H9 (cell line): ENCODE measurements at regions not wholly inside any gene's neighbourhood (a gene's known extent, or its start where the extent isn't known, plus 50 kb on each side); places are given as distances from the start of the nearest gene placed in this dataset.

Experiments used
- DNase-seq: peaks from one replicate; pipeline ENCODE4 v3.0.0-alpha.2; 2017
- H2AFZ ChIP-seq: one replicate; pipeline ENCODE4 v1.6.1; 2013; ENCODE audit warnings: mild to moderate bottlenecking, low read length, control low read depth, moderate library complexity
- H2AK5ac ChIP-seq: 2 replicates; pipeline ENCODE4 v1.6.1; 2013; ENCODE audit warnings: low read length, control low read depth, mixed read lengths; ENCODE audit not compliant: insufficient read length
- H2BK120ac ChIP-seq: one replicate; pipeline ENCODE4 v1.6.1; 2013; ENCODE audit warnings: low read depth, mild to moderate bottlenecking, low read length, control low read depth, inconsistent platforms; ENCODE audit not compliant: poor library complexity, severe bottlenecking
- H2BK12ac ChIP-seq: 2 replicates; pipeline ENCODE4 v1.6.1; 2013; ENCODE audit warnings: low read length, control low read depth, mixed read lengths, low read depth; ENCODE audit not compliant: insufficient read length
- H2BK15ac ChIP-seq: 2 replicates; pipeline ENCODE4 v1.6.1; 2013; ENCODE audit warnings: low read depth, low read length, control low read depth
- H2BK20ac ChIP-seq: one replicate; pipeline ENCODE4 v1.6.1; 2013; ENCODE audit warnings: low read depth, mild to moderate bottlenecking, low read length, control low read depth, inconsistent platforms; ENCODE audit not compliant: poor library complexity, severe bottlenecking
- H2BK5ac ChIP-seq: 2 replicates; pipeline ENCODE4 v1.6.1; 2013; ENCODE audit warnings: low read length, control low read depth, mixed read lengths; ENCODE audit not compliant: insufficient read length
- H3K14ac ChIP-seq: 2 replicates; pipeline ENCODE4 v1.6.1; 2013; ENCODE audit warnings: low read length, control low read depth; ENCODE audit not compliant: insufficient read depth
- H3K18ac ChIP-seq: 2 replicates; pipeline ENCODE4 v1.6.1; 2013; ENCODE audit warnings: low read depth, mild to moderate bottlenecking, mixed read lengths, low read length, control low read depth; ENCODE audit not compliant: insufficient read length
- H3K23ac ChIP-seq: 2 replicates; pipeline ENCODE4 v1.6.1; 2013; ENCODE audit warnings: low read length, control low read depth, mixed read lengths, low read depth; ENCODE audit not compliant: insufficient read length
- H3K23me2 ChIP-seq: 2 replicates; pipeline ENCODE4 v1.6.1; 2013; ENCODE audit warnings: low read depth, mild to moderate bottlenecking, mixed read lengths, low read length, control low read depth; ENCODE audit not compliant: insufficient read length, poor library complexity, severe bottlenecking
- H3K27ac ChIP-seq: 2 replicates; pipeline ENCODE4 v1.5.1; 2013; ENCODE audit warnings: low read length, control low read depth, mixed read lengths, low read depth; ENCODE audit not compliant: insufficient read length
- H3K27me3 ChIP-seq: 2 replicates; pipeline ENCODE4 v1.6.1; 2013; ENCODE audit warnings: low read length, control low read depth, inconsistent platforms; ENCODE audit not compliant: insufficient read depth
- H3K4ac ChIP-seq: 2 replicates; pipeline ENCODE4 v1.6.1; 2013; ENCODE audit warnings: low read depth, mild to moderate bottlenecking, control low read depth, inconsistent platforms, low read length, moderate library complexity
- H3K4me1 ChIP-seq: 2 replicates; pipeline ENCODE4 v1.6.1; 2013; ENCODE audit warnings: low read length, control low read depth, inconsistent platforms; ENCODE audit not compliant: insufficient read depth
- H3K4me2 ChIP-seq: 2 replicates; pipeline ENCODE4 v1.6.1; 2013; ENCODE audit warnings: low read length, control low read depth, mixed read lengths; ENCODE audit not compliant: insufficient read length, insufficient read depth
- H3K56ac ChIP-seq: 2 replicates; pipeline ENCODE4 v1.6.1; 2013; ENCODE audit warnings: low read depth, mild to moderate bottlenecking, mixed read lengths, low read length, control low read depth; ENCODE audit not compliant: insufficient read length
- H3K79me1 ChIP-seq: 2 replicates; pipeline ENCODE4 v1.6.1; 2013; ENCODE audit warnings: low read depth, mild to moderate bottlenecking, moderate library complexity, low read length, control low read depth, inconsistent platforms; ENCODE audit not compliant: insufficient read depth, poor library complexity, severe bottlenecking
- H3K79me2 ChIP-seq: 2 replicates; pipeline ENCODE4 v1.6.1; 2013; ENCODE audit warnings: low read length, control low read depth, inconsistent platforms; ENCODE audit not compliant: insufficient read depth
- H3K9ac ChIP-seq: 2 replicates; pipeline ENCODE4 v1.6.1; 2013; ENCODE audit warnings: low read length, control low read depth, mixed read lengths; ENCODE audit not compliant: insufficient read length; ENCODE audit errors: extremely low read depth
- H3K9me3 ChIP-seq: one replicate; pipeline ENCODE4 v1.6.1; 2013; ENCODE audit warnings: low read depth, low read length, inconsistent platforms; ENCODE audit not compliant: control insufficient read depth
- H3T11ph ChIP-seq: one replicate; pipeline ENCODE4 v1.6.1; 2013; ENCODE audit warnings: mild to moderate bottlenecking, low read length, control low read depth, inconsistent platforms
- H4K20me1 ChIP-seq: one replicate; pipeline ENCODE4 v1.6.1; 2013; ENCODE audit not compliant: control insufficient read depth, insufficient read length, insufficient read depth
- H4K5ac ChIP-seq: 2 replicates; pipeline ENCODE4 v1.6.1; 2013; ENCODE audit warnings: low read depth, mild to moderate bottlenecking, mixed read lengths, low read length, control low read depth; ENCODE audit not compliant: insufficient read length
- H4K8ac ChIP-seq: replicated peaks from 2 replicates; pipeline ENCODE4 v1.6.1; 2013; ENCODE audit warnings: low read length, control low read depth, mixed read lengths, low read depth; ENCODE audit not compliant: insufficient read length
- H4K91ac ChIP-seq: 2 replicates; pipeline ENCODE4 v1.6.1; 2013; ENCODE audit warnings: low read depth, mild to moderate bottlenecking, moderate library complexity, mixed read lengths, low read length, control low read depth; ENCODE audit not compliant: insufficient read length
- H3K27ac Mint-ChIP-seq, 3 experiments: 2 replicates in 2 of 3; 3 replicates in 1 of 3; pipeline ENCODE4 v1.8.0; 2020 to 2021; ENCODE audit warnings: mixed read lengths in 3 of 3, mild to moderate bottlenecking in 1 of 3, moderate library complexity in 1 of 3
- H3K27me3 Mint-ChIP-seq: 2 replicates; pipeline ENCODE4 v1.8.0; 2021; ENCODE audit warnings: low read depth, mild to moderate bottlenecking, moderate library complexity, mixed read lengths
- H3K36me3 Mint-ChIP-seq, 3 experiments: 2 replicates in 2 of 3; 3 replicates in 1 of 3; pipeline ENCODE4 v1.8.0; 2020 to 2021; ENCODE audit warnings: low read depth in 3 of 3, mixed read lengths in 3 of 3; ENCODE audit not compliant: insufficient read depth in 1 of 3
- H3K4me1 Mint-ChIP-seq, 2 experiments: 2 replicates each; pipeline ENCODE4 v1.8.0; 2020; ENCODE audit warnings: mixed read lengths in 2 of 2
- H3K4me3 Mint-ChIP-seq, 2 experiments: 2 replicates in 1 of 2; 3 replicates in 1 of 2; pipeline ENCODE4 v1.8.0; 2020 to 2021; ENCODE audit warnings: mild to moderate bottlenecking in 2 of 2, mixed read lengths in 2 of 2, moderate library complexity in 1 of 2
- H3K9me3 Mint-ChIP-seq, 2 experiments: 2 replicates in 1 of 2; 3 replicates in 1 of 2; pipeline ENCODE4 v1.8.0; 2020; ENCODE audit warnings: mild to moderate bottlenecking in 2 of 2, mixed read lengths in 2 of 2, moderate library complexity in 1 of 2
- WGBS: extraction: QIAGEN DNeasy Blood & Tissue Kit; methylation state at CpG from one replicate; pipeline ENCODE4 v1.1.7; 2013; ENCODE audit warnings: missing lambda C conversion rate, low lambda C conversion rate, mixed read lengths; ENCODE audit not compliant: insufficient read length; ENCODE audit errors: extremely low coverage; 5-methylcytosine and 5-hydroxymethylcytosine counted together
- TF ChIP-seq, protein P1 (sequence below): fragments of 200-600 bp; sonication (generic); conservative IDR thresholded peaks from 3 replicates; pipeline ENCODE4 v1.8.0; 2021; ENCODE audit warnings: antibody characterized with exemption, mild to moderate bottlenecking

DNA sequence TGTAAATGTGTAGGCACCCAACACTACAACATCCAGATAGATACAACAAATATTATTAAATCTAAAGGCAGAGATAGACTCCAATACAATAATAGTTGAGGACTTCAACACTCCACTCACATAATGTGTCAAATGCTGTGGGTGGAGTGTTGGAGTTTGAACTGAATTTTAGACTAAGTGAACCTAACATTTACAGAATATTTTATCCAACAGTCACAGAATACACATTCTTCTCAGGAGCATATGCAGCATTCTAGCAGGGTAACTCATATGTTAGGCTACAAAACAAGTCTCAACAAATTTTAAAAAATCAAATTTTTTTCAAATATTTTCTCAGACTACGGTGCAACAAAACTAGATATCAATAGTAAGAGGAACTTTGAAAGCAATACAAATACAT lies 648.7 kb upstream of the CDH18 start:
- no peak overlapping the region for H3K4me3 Mint-ChIP-seq
- Histone ChIP-seq H3K9me3 (no peaks in the 10 kb centered on the region), H3K4me2 (no peak overlapping the region), H3K4ac (no peak overlapping the region), H3K18ac (no peak overlapping the region), H3K27ac (no peak overlapping the region), H4K20me1 (no peaks in the 10 kb centered on the region), H4K91ac (no peak overlapping the region), H2AFZ (no peak overlapping the region), H3K79me2 (no peaks in the 10 kb centered on the region), H2BK15ac (no peak overlapping the region), H2BK5ac (no peak overlapping the region), H2AK5ac (no peak overlapping the region), H2BK20ac (no peak overlapping the region), H4K5ac (no peak overlapping the region), H3K23ac (no peak overlapping the region), H3K4me1 (no peaks in the 10 kb centered on the region), H3K14ac (no peak overlapping the region), H3K27me3 (no peaks in the 10 kb centered on the region), H2BK120ac (no peak overlapping the region), H2BK12ac (no peak overlapping the region), H3K23me2 (no peaks in the 10 kb centered on the region), H3K79me1 (no peaks in the 10 kb centered on the region), H3K56ac (no peak overlapping the region), H3T11ph (no peak overlapping the region), H4K8ac (no peak overlapping the region), H3K9ac (no peak overlapping the region)
- H3K27ac Mint-ChIP-seq: no peak overlapping the region
- no peaks in the 10 kb centered on the region for H3K4me1 Mint-ChIP-seq
- no peaks in the 10 kb centered on the region for H3K9me3 Mint-ChIP-seq
- no peaks in the 10 kb centered on the region; a peak in 1 of 7 replicates for H3K36me3 Mint-ChIP-seq
- DNase-seq: no peak
- WGBS: no CpG with 5 or more reads among the region's 1 CpG
- no peaks in the 10 kb centered on the region for H3K27me3 Mint-ChIP-seq
- TF ChIP-seq, protein P1, sequence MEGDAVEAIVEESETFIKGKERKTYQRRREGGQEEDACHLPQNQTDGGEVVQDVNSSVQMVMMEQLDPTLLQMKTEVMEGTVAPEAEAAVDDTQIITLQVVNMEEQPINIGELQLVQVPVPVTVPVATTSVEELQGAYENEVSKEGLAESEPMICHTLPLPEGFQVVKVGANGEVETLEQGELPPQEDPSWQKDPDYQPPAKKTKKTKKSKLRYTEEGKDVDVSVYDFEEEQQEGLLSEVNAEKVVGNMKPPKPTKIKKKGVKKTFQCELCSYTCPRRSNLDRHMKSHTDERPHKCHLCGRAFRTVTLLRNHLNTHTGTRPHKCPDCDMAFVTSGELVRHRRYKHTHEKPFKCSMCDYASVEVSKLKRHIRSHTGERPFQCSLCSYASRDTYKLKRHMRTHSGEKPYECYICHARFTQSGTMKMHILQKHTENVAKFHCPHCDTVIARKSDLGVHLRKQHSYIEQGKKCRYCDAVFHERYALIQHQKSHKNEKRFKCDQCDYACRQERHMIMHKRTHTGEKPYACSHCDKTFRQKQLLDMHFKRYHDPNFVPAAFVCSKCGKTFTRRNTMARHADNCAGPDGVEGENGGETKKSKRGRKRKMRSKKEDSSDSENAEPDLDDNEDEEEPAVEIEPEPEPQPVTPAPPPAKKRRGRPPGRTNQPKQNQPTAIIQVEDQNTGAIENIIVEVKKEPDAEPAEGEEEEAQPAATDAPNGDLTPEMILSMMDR: no peak
